ENCODE measurements at regions not wholly inside any gene's neighbourhood (a gene's known extent, or its start where the extent isn't known, plus 50 kb on each side); places are given as distances from the start of the nearest gene placed in this dataset.
A peak's percentile ranks its signal among the peaks of the same experiment; 100 is the strongest.

DNA sequence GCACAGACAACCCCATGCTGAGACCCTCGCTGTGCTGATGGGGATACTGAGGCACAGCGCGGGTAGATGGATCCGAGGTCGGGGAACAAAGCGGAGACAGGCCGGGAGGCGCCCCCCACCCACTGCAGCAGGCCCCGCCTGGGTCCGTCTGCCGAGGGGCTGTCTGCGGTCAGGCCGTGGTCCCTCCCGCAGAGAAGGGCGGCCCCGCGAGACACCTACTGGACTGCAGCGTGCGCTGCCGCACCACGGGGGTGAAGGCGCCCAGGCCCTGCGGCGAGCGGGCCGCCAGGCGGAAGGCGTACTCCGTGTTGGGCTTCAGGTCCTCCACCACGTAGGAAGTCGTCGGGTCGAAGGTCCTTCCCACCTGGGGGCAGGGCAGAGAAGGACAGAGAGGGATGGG lies 101.9 kb downstream of the PTPRS start:
- WGBS (ENCODE audit: low lambda C conversion rate), result 98% methylated on average over 27 of the region's 33 CpGs
- Histone ChIP-seq H3K4me2 (ENCODE audit: low read depth, low read length) (no peak overlapping the region), H3K4me3 (replicated peaks in 1 of 3; ENCODE audit: insufficient read depth in 1 of 3, low read depth in 2 of 3, low read length in 3 of 3) (no peak overlapping the region), H4K20me1 (ENCODE audit: insufficient read depth, low read length) (no peaks in the 10 kb centered on the region), H3K9me3 (ENCODE audit: low read length) (no peaks in the 10 kb centered on the region), H2AFZ (ENCODE audit: low read length) (no peak overlapping the region), H3K4me1 (ENCODE audit: insufficient read depth, low read length) (no peaks in the 10 kb centered on the region), H3K36me3 (replicated peaks in 1 of 2; ENCODE audit: control insufficient read depth in 1 of 2, insufficient read depth in 2 of 2, low read length in 2 of 2) (no peaks in the 10 kb centered on the region), H3K27ac (ENCODE audit: extremely low read length, insufficient read depth, low read length) (no peak overlapping the region), H3K9ac (ENCODE audit: insufficient read depth, low read depth, low read length) (no peak overlapping the region), H3K27me3 (ENCODE audit: control insufficient read depth in 1 of 2, insufficient read depth in 2 of 2, low read length in 2 of 2) (no peaks in the 10 kb centered on the region), H3K79me2 (ENCODE audit: insufficient read depth, low read length) (no peaks in the 10 kb centered on the region)
- ChIA-PET CTCF (ENCODE audit: low intra/inter-chr PET ratio, low total read pairs) (no interaction called here), POLR2A (no interaction called here)
- TF ChIP-seq SIX1 (CRISPR knock-in tag; IDR thresholded peaks at IDR 0.05; ENCODE audit: borderline replicate concordance) (no peak), KLF13 (CRISPR knock-in tag; IDR thresholded peaks at IDR 0.05) (no peak), CBX5 (CRISPR knock-in tag; IDR thresholded peaks at IDR 0.05; ENCODE audit: borderline replicate concordance) (no peak)
- TF ChIP-seq, protein P1, sequence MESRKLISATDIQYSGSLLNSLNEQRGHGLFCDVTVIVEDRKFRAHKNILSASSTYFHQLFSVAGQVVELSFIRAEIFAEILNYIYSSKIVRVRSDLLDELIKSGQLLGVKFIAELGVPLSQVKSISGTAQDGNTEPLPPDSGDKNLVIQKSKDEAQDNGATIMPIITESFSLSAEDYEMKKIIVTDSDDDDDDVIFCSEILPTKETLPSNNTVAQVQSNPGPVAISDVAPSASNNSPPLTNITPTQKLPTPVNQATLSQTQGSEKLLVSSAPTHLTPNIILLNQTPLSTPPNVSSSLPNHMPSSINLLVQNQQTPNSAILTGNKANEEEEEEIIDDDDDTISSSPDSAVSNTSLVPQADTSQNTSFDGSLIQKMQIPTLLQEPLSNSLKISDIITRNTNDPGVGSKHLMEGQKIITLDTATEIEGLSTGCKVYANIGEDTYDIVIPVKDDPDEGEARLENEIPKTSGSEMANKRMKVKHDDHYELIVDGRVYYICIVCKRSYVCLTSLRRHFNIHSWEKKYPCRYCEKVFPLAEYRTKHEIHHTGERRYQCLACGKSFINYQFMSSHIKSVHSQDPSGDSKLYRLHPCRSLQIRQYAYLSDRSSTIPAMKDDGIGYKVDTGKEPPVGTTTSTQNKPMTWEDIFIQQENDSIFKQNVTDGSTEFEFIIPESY (CRISPR knock-in tag; IDR thresholded peaks at IDR 0.05), result peak; percentile 44; the same call in 1 of the 2 replicates
- intact Hi-C loops (cut with micrococcal nuclease; ENCODE audit: unreplicated experiment), result no loop called here
- in situ Hi-C loops (cut with HindIII; ENCODE audit: extremely low pct_ligation_motif_present, low pct_unique_long_range_greater_than_20kb), result no loop called here
- FAIRE-seq (no peak), ATAC-seq (no peak), DNase-seq (ENCODE audit: low spot score) (no peak)
- no TSS peak for BruUV-seq (replicated peaks)

DNA sequence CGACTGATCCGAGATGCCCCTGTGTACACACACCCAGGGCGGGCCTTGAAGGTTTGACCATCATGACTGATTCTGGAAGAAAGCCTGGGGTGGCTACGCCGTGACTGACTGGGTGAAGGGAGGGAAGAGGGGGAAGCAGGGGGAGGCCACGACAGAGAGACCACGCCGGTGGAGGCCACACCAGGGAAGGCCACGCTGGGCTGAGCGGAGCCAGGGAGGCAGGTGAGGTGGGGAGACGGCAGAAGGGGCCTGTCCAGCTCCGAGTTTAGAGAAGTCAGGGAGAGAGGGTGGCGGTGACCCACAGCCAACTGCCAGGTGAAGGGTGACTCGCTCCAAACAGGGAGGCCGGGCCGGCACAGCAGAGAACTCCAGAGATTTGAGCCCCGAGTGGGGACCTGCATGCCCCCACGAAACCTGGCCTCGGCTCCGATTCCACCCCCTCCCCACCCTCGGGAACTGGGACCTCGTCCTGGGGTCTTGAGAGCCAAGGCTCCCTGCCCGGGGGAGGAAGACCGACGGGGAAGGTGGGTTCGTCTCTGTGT lies 102.6 kb downstream of the PTPRS start:
- Histone ChIP-seq H3K4me3 (replicated peaks in 1 of 3; ENCODE audit: insufficient read depth in 1 of 3, low read depth in 2 of 3, low read length in 3 of 3) (no peak overlapping the region), H3K27me3 (ENCODE audit: control insufficient read depth in 1 of 2, insufficient read depth in 2 of 2, low read length in 2 of 2) (no peaks in the 10 kb centered on the region), H3K4me2 (ENCODE audit: low read depth, low read length) (no peak overlapping the region), H3K9ac (ENCODE audit: insufficient read depth, low read depth, low read length) (no peak overlapping the region), H3K9me3 (ENCODE audit: low read length) (no peaks in the 10 kb centered on the region), H3K36me3 (replicated peaks in 1 of 2; ENCODE audit: control insufficient read depth in 1 of 2, insufficient read depth in 2 of 2, low read length in 2 of 2) (no peaks in the 10 kb centered on the region), H3K79me2 (ENCODE audit: insufficient read depth, low read length) (no peaks in the 10 kb centered on the region), H4K20me1 (ENCODE audit: insufficient read depth, low read length) (no peaks in the 10 kb centered on the region), H3K4me1 (ENCODE audit: insufficient read depth, low read length) (no peaks in the 10 kb centered on the region), H3K27ac (ENCODE audit: extremely low read length, insufficient read depth, low read length) (no peak overlapping the region), H2AFZ (ENCODE audit: low read length) (no peak overlapping the region)
- CTCF ChIA-PET (ENCODE audit: low intra/inter-chr PET ratio, low total read pairs), result no interaction called here
- in situ Hi-C loops (cut with HindIII; ENCODE audit: extremely low pct_ligation_motif_present, low pct_unique_long_range_greater_than_20kb), result no loop called here
- ATAC-seq (no peak), FAIRE-seq (no peak), DNase-seq (ENCODE audit: low spot score) (no peak)
- POLR2A ChIA-PET, result no interaction called here
- no TSS peak for BruUV-seq (replicated peaks)
- TF ChIP-seq PITX1 (CRISPR knock-in tag; IDR thresholded peaks at IDR 0.05) (no peak), PCBP1 (IDR thresholded peaks at IDR 0.05; ENCODE audit: borderline replicate concordance, low read depth, low read length) (0 out of 2 replicates have a peak, but pooled peaks have one; percentile 28)
- 98% methylated on average over 16 of the region's 26 CpGs for WGBS (ENCODE audit: low lambda C conversion rate)
- intact Hi-C loops (cut with micrococcal nuclease; ENCODE audit: unreplicated experiment), result no loop called here

Measured in HepG2 (cell line).